Thoracic aorta (tissue), 2 donors: ENCODE measurements at regions not wholly inside any gene's neighbourhood (a gene's known extent, or its start where the extent isn't known, plus 50 kb on each side); places are given as distances from the start of the nearest gene placed in this dataset.

ENCODE experiments used
- ATAC-seq: fragments of 150-250 bp; one replicate; pipeline ENCODE4 v1.8.0; 2017; ENCODE audit warnings: low read depth; ENCODE audit not compliant: insufficient number of reproducible peaks, low FRiP score
- DNase-seq: peaks from one replicate; pipeline ENCODE4 v3.0.0-alpha.2; 2020; ENCODE audit warnings: low spot score
- H3K27ac ChIP-seq, 2 donors: fragments of 200-600 bp; sonication (generic); 1 replicate in 1 of 2; 2 replicates in 1 of 2; pipeline ENCODE4 v1.5.1; 2016; ENCODE audit warnings: mild to moderate bottlenecking in 2 of 2, moderate library complexity in 2 of 2
- H3K27me3 ChIP-seq: fragments of 200-600 bp; sonication (generic); replicated peaks from 2 replicates; pipeline ENCODE4 v1.6.0; 2016; ENCODE audit warnings: mild to moderate bottlenecking; ENCODE audit not compliant: insufficient read depth
- H3K36me3 ChIP-seq: fragments of 200-600 bp; sonication (generic); one replicate; pipeline ENCODE4 v1.5.1; 2016
- H3K4me1 ChIP-seq, 2 donors: fragments of 200-600 bp; sonication (generic); 1 replicate in 1 of 2; 2 replicates in 1 of 2; pipeline versions ENCODE4 v1.5.1 to v1.6.0; 2016; ENCODE audit warnings: low read depth in 2 of 2, mild to moderate bottlenecking in 1 of 2; ENCODE audit not compliant: control insufficient read depth in 1 of 2
- H3K4me3 ChIP-seq: fragments of 200-600 bp; sonication (generic); 2 replicates; pipeline ENCODE4 v1.5.1; 2016; ENCODE audit warnings: mild to moderate bottlenecking
- H3K9me3 ChIP-seq: fragments of 200-600 bp; sonication (generic); 2 replicates; pipeline ENCODE4 v1.5.1; 2016
- TF ChIP-seq, protein P1 (sequence below): fragments of 200-600 bp; sonication (generic); IDR thresholded peaks from one replicate; pipeline ENCODE4 v1.5.1; 2019; ENCODE audit warnings: antibody characterized with exemption

- H3K9me3 ChIP-seq, result no peaks in the 10 kb centered on the region
- TF ChIP-seq, protein P1, sequence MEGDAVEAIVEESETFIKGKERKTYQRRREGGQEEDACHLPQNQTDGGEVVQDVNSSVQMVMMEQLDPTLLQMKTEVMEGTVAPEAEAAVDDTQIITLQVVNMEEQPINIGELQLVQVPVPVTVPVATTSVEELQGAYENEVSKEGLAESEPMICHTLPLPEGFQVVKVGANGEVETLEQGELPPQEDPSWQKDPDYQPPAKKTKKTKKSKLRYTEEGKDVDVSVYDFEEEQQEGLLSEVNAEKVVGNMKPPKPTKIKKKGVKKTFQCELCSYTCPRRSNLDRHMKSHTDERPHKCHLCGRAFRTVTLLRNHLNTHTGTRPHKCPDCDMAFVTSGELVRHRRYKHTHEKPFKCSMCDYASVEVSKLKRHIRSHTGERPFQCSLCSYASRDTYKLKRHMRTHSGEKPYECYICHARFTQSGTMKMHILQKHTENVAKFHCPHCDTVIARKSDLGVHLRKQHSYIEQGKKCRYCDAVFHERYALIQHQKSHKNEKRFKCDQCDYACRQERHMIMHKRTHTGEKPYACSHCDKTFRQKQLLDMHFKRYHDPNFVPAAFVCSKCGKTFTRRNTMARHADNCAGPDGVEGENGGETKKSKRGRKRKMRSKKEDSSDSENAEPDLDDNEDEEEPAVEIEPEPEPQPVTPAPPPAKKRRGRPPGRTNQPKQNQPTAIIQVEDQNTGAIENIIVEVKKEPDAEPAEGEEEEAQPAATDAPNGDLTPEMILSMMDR, result no peak
- DNase-seq, result no peak
- H3K27me3 ChIP-seq, result no peaks in the 10 kb centered on the region
- H3K36me3 ChIP-seq, result no peaks in the 10 kb centered on the region
- H3K27ac ChIP-seq, result no peak overlapping the region
- no peak for ATAC-seq
- peaks cover 0 to 8% of the 10 kb centered on the region in 2 donors for H3K4me1 ChIP-seq
- no peak overlapping the region for H3K4me3 ChIP-seq
These were observed 521.5 kb downstream of the KIF20B start for GRCh38 chr10:90222939-90223338.

DNA sequence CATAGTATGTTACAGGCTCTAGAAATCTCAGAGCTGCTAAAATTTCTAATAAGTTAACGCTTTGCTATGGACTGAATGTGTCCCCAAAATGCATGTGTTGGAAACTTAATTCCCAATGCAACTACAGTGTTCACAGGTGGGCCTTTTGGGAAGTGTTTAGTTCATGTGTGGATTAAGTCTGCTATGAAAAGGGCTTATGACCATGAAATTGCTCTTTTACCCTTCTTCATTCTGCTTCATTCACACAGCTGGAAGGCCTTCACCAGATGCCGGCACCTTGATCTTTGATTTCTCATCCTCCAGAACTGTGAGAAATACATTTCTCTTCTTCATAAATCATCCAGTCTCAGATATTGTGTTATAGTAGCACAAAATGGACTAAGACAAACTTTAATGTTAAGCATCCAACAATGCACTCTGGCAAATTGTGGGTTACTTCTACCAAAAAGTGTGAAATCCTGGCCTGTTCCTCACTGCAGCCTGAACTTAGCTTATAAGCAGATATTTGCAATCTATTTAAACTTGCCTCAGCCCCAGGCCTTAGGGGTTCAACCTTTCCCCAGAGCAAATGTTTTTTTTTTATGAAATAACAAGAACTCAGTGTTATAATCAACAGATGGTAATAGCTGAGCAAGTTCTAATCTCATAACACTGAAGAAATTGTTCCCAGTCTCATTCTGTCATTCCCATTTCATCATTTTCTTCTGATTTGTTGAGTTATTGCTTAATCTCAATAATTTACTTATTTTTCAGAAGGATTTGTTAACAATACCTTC is 523.6 kb downstream of the KIF20B start:
- Histone ChIP-seq H3K27me3 (no peaks in the 10 kb centered on the region), H3K9me3 (no peaks in the 10 kb centered on the region), H3K4me1 (peaks cover 0 to 8% of the 10 kb centered on the region in 2 donors), H3K36me3 (no peaks in the 10 kb centered on the region), H3K27ac (no peak overlapping the region), H3K4me3 (no peak overlapping the region)
- TF ChIP-seq, protein P1, result no peak
- ATAC-seq, result no peak
- DNase-seq, result no peak

DNA sequence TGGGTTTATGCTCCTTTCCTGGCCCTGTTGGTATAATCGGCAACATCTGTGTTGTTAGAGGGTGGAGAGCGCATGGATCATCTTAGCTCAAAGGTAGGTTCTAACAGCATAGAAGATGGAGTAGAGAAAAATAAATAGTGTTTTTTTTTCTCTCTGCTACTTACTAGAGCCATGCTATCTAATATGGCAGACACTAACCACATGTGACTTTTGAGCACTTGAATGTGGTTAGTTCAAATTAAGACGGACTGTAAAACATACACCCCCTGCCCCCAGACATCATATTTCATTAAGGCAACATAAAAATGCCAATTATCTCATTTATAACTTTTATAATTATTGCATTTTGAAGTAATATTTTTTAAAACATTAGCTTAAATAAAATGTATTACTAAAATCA is 525.1 kb downstream of the KIF20B start:
- Histone ChIP-seq H3K27ac (no peak overlapping the region), H3K27me3 (no peaks in the 10 kb centered on the region)

DNA sequence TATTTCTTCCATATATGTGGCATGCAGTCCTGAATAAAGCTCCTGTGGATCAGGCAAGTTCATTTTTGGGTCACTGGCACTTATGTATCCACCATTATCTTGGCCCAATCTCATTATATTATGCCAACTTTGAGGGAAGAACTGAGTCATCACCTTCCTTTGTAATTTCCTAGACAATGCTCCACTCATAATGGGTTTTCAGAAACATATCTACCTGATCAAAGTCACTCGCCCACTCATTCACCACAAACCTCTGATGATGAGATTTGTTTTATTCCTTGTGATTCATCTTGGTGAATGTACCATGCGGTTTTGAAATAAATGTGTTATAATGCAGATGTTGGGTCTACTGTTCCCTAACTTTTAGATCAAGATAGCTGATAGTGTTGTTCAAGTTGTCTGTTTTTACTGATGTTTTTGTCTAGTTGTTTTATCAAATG is 525.8 kb downstream of the KIF20B start:
- Histone ChIP-seq H3K4me3 (no peak overlapping the region), H3K36me3 (no peaks in the 10 kb centered on the region), H3K9me3 (peaks cover under 1% of the 10 kb centered on the region), H3K4me1 (peaks cover 0 to 8% of the 10 kb centered on the region in 2 donors), H3K27me3 (no peaks in the 10 kb centered on the region), H3K27ac (no peak overlapping the region)
- ATAC-seq (no peak), DNase-seq (no peak)
- TF ChIP-seq, protein P1, result no peak

More for the DNA sequence above, 525.1 kb downstream of the KIF20B start:
- H3K36me3 ChIP-seq, result no peaks in the 10 kb centered on the region
- TF ChIP-seq, protein P1, result no peak
- DNase-seq (no peak), ATAC-seq (no peak)
- peaks cover 0 to 8% of the 10 kb centered on the region in 2 donors for H3K4me1 ChIP-seq
- H3K4me3 ChIP-seq, result no peak overlapping the region
- no peaks in the 10 kb centered on the region for H3K9me3 ChIP-seq

GRCh38 chr10:90227786-90228185 is 526.4 kb downstream of the KIF20B start:
- TF ChIP-seq, protein P1, result no peak

More at GRCh38 chr10:90227786-90228185, 526.4 kb downstream of the KIF20B start:
- Histone ChIP-seq H3K27ac (no peak overlapping the region), H3K4me3 (no peak overlapping the region), H3K4me1 (peaks cover 0 to 3% of the 10 kb centered on the region in 2 donors), H3K9me3 (peaks cover 2% of the 10 kb centered on the region), H3K36me3 (no peaks in the 10 kb centered on the region), H3K27me3 (no peaks in the 10 kb centered on the region)
- ATAC-seq (no peak), DNase-seq (no peak)
